MM.1S (cell line): ENCODE measurements at regions not wholly inside any gene's neighbourhood (a gene's known extent, or its start where the extent isn't known, plus 50 kb on each side); places are given as distances from the start of the nearest gene placed in this dataset.

ENCODE experiments used
- DNase-seq: peaks from one replicate; pipeline ENCODE4 v3.0.0-alpha.2; 2015
- H2AFZ ChIP-seq: fragments of 300-600 bp; sonication (generic); 2 replicates; pipeline ENCODE4 v1.6.0; 2016; ENCODE audit warnings: antibody characterized with exemption, low read length
- H3F3A ChIP-seq: fragments of 300-600 bp; sonication (generic); 2 replicates; pipeline ENCODE4 v1.6.1; 2016; ENCODE audit warnings: mild to moderate bottlenecking, antibody characterized with exemption, low read length, moderate library complexity, mixed read lengths; ENCODE audit not compliant: insufficient read depth
- H3K27ac ChIP-seq: fragments of 300-600 bp; sonication (generic); 2 replicates; pipeline ENCODE4 v1.5.1; 2016; ENCODE audit warnings: mild to moderate bottlenecking, low read length
- H3K27me3 ChIP-seq: fragments of 300-600 bp; sonication (generic); replicated peaks from 2 replicates; pipeline ENCODE4 v1.6.0; 2016; ENCODE audit warnings: low read length; ENCODE audit not compliant: insufficient read depth
- H3K36me3 ChIP-seq: fragments of 300-600 bp; sonication (generic); replicated peaks from 2 replicates; pipeline ENCODE4 v1.6.1; 2016; ENCODE audit warnings: mild to moderate bottlenecking, low read length, mixed read lengths; ENCODE audit not compliant: insufficient read depth
- H3K4me1 ChIP-seq: fragments of 300-600 bp; sonication (generic); 2 replicates; pipeline ENCODE4 v1.6.1; 2016; ENCODE audit warnings: low read length, mixed read lengths
- H3K4me2 ChIP-seq: fragments of 300-600 bp; sonication (generic); 2 replicates; pipeline ENCODE4 v1.6.0; 2016; ENCODE audit warnings: low read depth, low read length
- H3K4me3 ChIP-seq: fragments of 300-600 bp; sonication (generic); 2 replicates; pipeline ENCODE4 v1.5.1; 2016; ENCODE audit warnings: low read length, mixed read lengths
- H3K79me2 ChIP-seq: fragments of 300-600 bp; sonication (generic); 2 replicates; pipeline ENCODE4 v1.6.1; 2016; ENCODE audit warnings: mixed run types, low read length, mixed read lengths
- H3K9ac ChIP-seq: fragments of 300-600 bp; sonication (generic); 2 replicates; pipeline ENCODE4 v1.6.1; 2016; ENCODE audit warnings: low read length, mixed read lengths
- H3K9me2 ChIP-seq: fragments of 300-600 bp; sonication (generic); replicated peaks from 2 replicates; pipeline ENCODE4 v1.6.1; 2016; ENCODE audit warnings: mild to moderate bottlenecking, low read length, mixed read lengths; ENCODE audit not compliant: insufficient read depth
- H3K9me3 ChIP-seq: fragments of 300-600 bp; sonication (generic); replicated peaks from 2 replicates; pipeline ENCODE4 v1.6.1; 2016; ENCODE audit warnings: mild to moderate bottlenecking, low read length, mixed read lengths; ENCODE audit not compliant: insufficient read depth
- H4K20me1 ChIP-seq: fragments of 300-600 bp; sonication (generic); 2 replicates; pipeline ENCODE4 v1.6.1; 2016; ENCODE audit warnings: mild to moderate bottlenecking, low read length, moderate library complexity, mixed read lengths; ENCODE audit not compliant: insufficient read depth
- EZH2 ChIP-seq: fragments of 300-600 bp; sonication (generic); optimal IDR thresholded peaks from 2 replicates; pipeline ENCODE3; 2017; ENCODE audit warnings: low read depth, mild to moderate bottlenecking, antibody characterized with exemption, low read length, mixed read lengths
- EZH2phosphoT487 ChIP-seq: fragments of 300-600 bp; sonication (generic); IDR thresholded peaks from 2 replicates; pipeline ENCODE4 v1.6.1; 2018; ENCODE audit warnings: antibody characterized with exemption, low read length
- TF ChIP-seq, protein P1 (sequence below): fragments of 300-600 bp; sonication (generic); IDR thresholded peaks from 2 replicates; pipeline ENCODE4 v1.5.1; 2016; ENCODE audit warnings: antibody characterized with exemption, low read length, mixed read lengths

DNA sequence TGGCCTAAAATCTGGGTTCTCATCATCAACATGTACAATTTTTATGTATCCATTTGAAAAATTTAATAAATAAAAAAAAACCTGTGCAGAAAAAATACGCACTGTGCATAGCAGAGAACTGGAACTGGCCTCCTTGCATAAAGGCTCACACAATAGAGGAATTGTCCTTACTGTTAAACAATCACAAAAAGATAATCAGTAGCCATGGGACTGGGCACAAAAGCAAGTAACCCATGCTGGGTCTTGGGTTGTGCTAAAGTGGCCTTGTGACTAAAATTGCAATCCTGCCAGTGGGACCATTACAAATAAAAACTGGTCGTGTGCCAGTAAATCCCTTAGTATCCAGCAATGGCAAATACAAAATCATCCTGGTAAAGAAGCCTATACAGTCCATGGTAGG lies 1646.6 kb downstream of the MAT2B start:
- Histone ChIP-seq H3K79me2 (no peaks in the 10 kb centered on the region), H3K27me3 (no peaks in the 10 kb centered on the region), H3K9me3 (no peaks in the 10 kb centered on the region), H2AFZ (no peak overlapping the region), H4K20me1 (no peaks in the 10 kb centered on the region), H3K9ac (no peak overlapping the region), H3K4me1 (no peaks in the 10 kb centered on the region), H3K27ac (no peak overlapping the region), H3K36me3 (no peaks in the 10 kb centered on the region), H3K9me2 (no peaks in the 10 kb centered on the region), H3K4me3 (no peak overlapping the region), H3K4me2 (no peak overlapping the region), H3F3A (no peaks in the 10 kb centered on the region)
- no peak for TF ChIP-seq EZH2phosphoT487
- TF ChIP-seq, protein P1, sequence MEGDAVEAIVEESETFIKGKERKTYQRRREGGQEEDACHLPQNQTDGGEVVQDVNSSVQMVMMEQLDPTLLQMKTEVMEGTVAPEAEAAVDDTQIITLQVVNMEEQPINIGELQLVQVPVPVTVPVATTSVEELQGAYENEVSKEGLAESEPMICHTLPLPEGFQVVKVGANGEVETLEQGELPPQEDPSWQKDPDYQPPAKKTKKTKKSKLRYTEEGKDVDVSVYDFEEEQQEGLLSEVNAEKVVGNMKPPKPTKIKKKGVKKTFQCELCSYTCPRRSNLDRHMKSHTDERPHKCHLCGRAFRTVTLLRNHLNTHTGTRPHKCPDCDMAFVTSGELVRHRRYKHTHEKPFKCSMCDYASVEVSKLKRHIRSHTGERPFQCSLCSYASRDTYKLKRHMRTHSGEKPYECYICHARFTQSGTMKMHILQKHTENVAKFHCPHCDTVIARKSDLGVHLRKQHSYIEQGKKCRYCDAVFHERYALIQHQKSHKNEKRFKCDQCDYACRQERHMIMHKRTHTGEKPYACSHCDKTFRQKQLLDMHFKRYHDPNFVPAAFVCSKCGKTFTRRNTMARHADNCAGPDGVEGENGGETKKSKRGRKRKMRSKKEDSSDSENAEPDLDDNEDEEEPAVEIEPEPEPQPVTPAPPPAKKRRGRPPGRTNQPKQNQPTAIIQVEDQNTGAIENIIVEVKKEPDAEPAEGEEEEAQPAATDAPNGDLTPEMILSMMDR: no peak
- no peak for TF ChIP-seq EZH2
- no peak for DNase-seq

DNA sequence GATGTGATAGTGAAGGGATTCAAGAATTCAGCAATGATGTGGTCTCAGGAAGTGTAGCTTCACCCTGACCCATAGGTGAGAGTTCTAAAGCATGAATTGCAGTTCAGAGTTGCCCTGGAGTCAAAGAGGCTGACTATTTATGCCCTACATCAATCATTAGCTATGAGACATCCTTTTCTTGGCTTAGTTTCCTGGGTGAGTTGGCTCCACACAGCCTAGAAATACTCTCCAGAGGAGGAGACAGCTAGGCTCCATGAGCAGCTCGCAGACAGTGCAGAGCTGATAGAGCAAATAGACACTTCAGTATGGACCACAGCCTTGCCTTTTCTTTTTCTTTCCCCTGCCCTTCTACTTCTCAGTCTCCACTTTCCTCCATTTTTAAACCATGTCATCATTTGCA lies 1651.8 kb downstream of the MAT2B start:
- Histone ChIP-seq H3K9me3 (no peaks in the 10 kb centered on the region), H3K27ac (no peak overlapping the region), H3K79me2 (no peaks in the 10 kb centered on the region), H2AFZ (no peak overlapping the region), H3K4me3 (no peak overlapping the region), H3K36me3 (no peaks in the 10 kb centered on the region), H3K9me2 (no peaks in the 10 kb centered on the region), H3F3A (no peaks in the 10 kb centered on the region), H3K4me1 (no peaks in the 10 kb centered on the region), H3K4me2 (no peak overlapping the region), H3K27me3 (no peaks in the 10 kb centered on the region), H4K20me1 (no peaks in the 10 kb centered on the region), H3K9ac (no peak overlapping the region)
- no peak for TF ChIP-seq EZH2phosphoT487
- TF ChIP-seq, protein P1: no peak
- no peak for DNase-seq

DNA sequence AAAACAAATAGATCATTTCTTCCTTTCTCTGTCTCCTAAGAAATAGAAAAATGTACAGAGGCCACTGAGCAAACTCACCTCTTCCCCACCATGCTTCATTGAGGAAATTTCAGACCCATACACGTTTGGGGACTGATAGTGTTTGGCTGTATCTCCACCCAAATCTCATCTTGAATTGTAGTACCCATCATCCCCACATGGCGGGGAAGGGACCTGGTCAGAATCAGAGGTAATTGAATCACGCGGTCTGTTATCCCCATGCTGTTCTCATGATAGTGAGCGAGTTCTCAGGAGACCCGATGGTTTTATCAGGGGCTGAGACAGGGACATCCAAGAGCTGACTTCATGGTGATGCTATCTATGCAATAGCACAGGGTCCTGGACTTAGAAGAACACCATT lies 1655.8 kb downstream of the MAT2B start:
- no peaks in the 10 kb centered on the region for H3K9me2 ChIP-seq
- H3K36me3 ChIP-seq: no peaks in the 10 kb centered on the region
- H3K9me3 ChIP-seq: no peaks in the 10 kb centered on the region
- no peaks in the 10 kb centered on the region for H3K4me1 ChIP-seq
- no peaks in the 10 kb centered on the region for H4K20me1 ChIP-seq
- no peak for DNase-seq
- H3K4me2 ChIP-seq: no peak overlapping the region
- no peak overlapping the region for H3K27ac ChIP-seq
- H3K4me3 ChIP-seq: no peak overlapping the region
- TF ChIP-seq EZH2phosphoT487: no peak
- TF ChIP-seq, protein P1: peak; percentile 15
- no peaks in the 10 kb centered on the region for H3F3A ChIP-seq
- H3K27me3 ChIP-seq: no peaks in the 10 kb centered on the region
- no peak overlapping the region for H3K9ac ChIP-seq
- no peaks in the 10 kb centered on the region for H3K79me2 ChIP-seq
- no peak overlapping the region for H2AFZ ChIP-seq

DNA sequence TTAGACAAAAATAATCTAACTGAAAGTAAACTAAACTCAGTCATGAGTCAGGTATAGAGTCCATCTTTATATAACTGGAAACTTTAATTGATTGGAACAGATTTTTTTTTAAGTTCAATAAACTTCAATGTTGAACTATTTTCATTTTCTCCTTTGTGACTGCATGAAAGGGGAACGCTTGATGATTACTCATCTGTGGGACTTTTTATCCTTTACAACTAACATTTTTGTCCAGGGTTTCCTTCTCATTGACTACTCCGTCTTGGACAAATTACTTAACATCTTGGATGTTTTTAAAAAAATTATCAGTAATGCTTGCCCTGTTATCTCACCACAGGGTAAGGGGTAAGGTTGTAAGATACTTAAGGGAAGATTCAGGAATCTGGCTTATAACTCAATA lies 1658.4 kb downstream of the MAT2B start:
- Histone ChIP-seq H3K4me3 (no peak overlapping the region), H2AFZ (no peak overlapping the region), H3K4me1 (no peaks in the 10 kb centered on the region), H3K36me3 (no peaks in the 10 kb centered on the region), H3K9me3 (no peaks in the 10 kb centered on the region), H4K20me1 (no peaks in the 10 kb centered on the region), H3K27ac (no peak overlapping the region), H3F3A (no peaks in the 10 kb centered on the region), H3K9me2 (no peaks in the 10 kb centered on the region), H3K79me2 (no peaks in the 10 kb centered on the region), H3K9ac (no peak overlapping the region), H3K27me3 (no peaks in the 10 kb centered on the region), H3K4me2 (no peak overlapping the region)
- TF ChIP-seq, protein P1: no peak
- TF ChIP-seq EZH2 (no peak), EZH2phosphoT487 (no peak)
- no peak for DNase-seq
